ENCODE measurements at regions not wholly inside any gene's neighbourhood (a gene's known extent, or its start where the extent isn't known, plus 50 kb on each side); places are given as distances from the start of the nearest gene placed in this dataset.

GRCh38 chr6:164195942-164196281 is 781.4 kb downstream of the QKI start:
- TF ChIP-seq CTCF (conservative IDR thresholded peaks at IDR 0.05): no peak
- no peak overlapping the region for H3K27ac ChIP-seq

- no peak for TF ChIP-seq CTCF (conservative IDR thresholded peaks at IDR 0.05)
Observed at GRCh38 chr6:164195278-164195941, 780.9 kb downstream of the QKI start.

GRCh38 chr6:164188861-164189260 is 774.3 kb downstream of the QKI start:
- H3K27ac ChIP-seq: no peak overlapping the region
- no peak for TF ChIP-seq CTCF (conservative IDR thresholded peaks at IDR 0.05)

More at GRCh38 chr6:164195278-164195941, 780.9 kb downstream of the QKI start:
- H3K27ac ChIP-seq: no peak overlapping the region

GRCh38 chr6:164185471-164185871 is 771.0 kb downstream of the QKI start:
- H3K27ac ChIP-seq: no peak overlapping the region
- no peak for TF ChIP-seq CTCF (conservative IDR thresholded peaks at IDR 0.05)

- no peak for TF ChIP-seq CTCF (conservative IDR thresholded peaks at IDR 0.05)
Observed at GRCh38 chr6:164184410-164184809, 769.9 kb downstream of the QKI start.

GRCh38 chr6:164183556-164184123 is 769.1 kb downstream of the QKI start:
- TF ChIP-seq CTCF (conservative IDR thresholded peaks at IDR 0.05): no peak

More at GRCh38 chr6:164184410-164184809, 769.9 kb downstream of the QKI start:
- no peak overlapping the region for H3K27ac ChIP-seq

GRCh38 chr6:164178679-164179332 is 764.3 kb downstream of the QKI start:
- TF ChIP-seq CTCF (conservative IDR thresholded peaks at IDR 0.05): no peak
- no peak overlapping the region for H3K27ac ChIP-seq

More at GRCh38 chr6:164183556-164184123, 769.1 kb downstream of the QKI start:
- H3K27ac ChIP-seq: no peak overlapping the region
